HL-60 (cell line): ENCODE measurements at regions not wholly inside any gene's neighbourhood (a gene's known extent, or its start where the extent isn't known, plus 50 kb on each side); places are given as distances from the start of the nearest gene placed in this dataset.

Source experiments
- DNase-seq, 2 experiments: peaks; one replicate each; pipeline ENCODE4 v3.0.0-alpha.2; 2010 to 2020; ENCODE audit warnings: low read depth in 1 of 2, low spot score in 1 of 2
- H3K27ac ChIP-seq: fragments of 250-450 bp; sonication (Bioruptor Pico); replicated peaks from 2 replicates; pipeline ENCODE4 v1.5.1; 2020; ENCODE audit warnings: mild to moderate bottlenecking, moderate library complexity
- H3K27me3 ChIP-seq: fragments of 250-450 bp; sonication (Bioruptor Pico); 2 replicates; pipeline ENCODE4 v1.5.1; 2021; ENCODE audit warnings: mild to moderate bottlenecking, moderate library complexity; ENCODE audit not compliant: insufficient read depth, poor library complexity, severe bottlenecking
- H3K4me3 ChIP-seq: replicated peaks from 2 replicates; pipeline ENCODE4 v1.5.1; 2011; ENCODE audit warnings: mild to moderate bottlenecking, control low read depth, low read length; ENCODE audit not compliant: insufficient read depth
- CTCF ChIP-seq: IDR thresholded peaks from one replicate; pipeline ENCODE4 v1.5.1; 2011; ENCODE audit warnings: low read length, control low read depth, inconsistent platforms; ENCODE audit not compliant: insufficient read depth
- GABPA ChIP-seq: IDR thresholded peaks from 2 replicates; pipeline ENCODE4 v1.6.1; 2012; ENCODE audit warnings: low read depth
- POLR2AphosphoS5 ChIP-seq: IDR thresholded peaks from 2 replicates; pipeline ENCODE4 v1.6.1; 2012; ENCODE audit warnings: low read depth
- REST ChIP-seq: IDR thresholded peaks from 2 replicates; pipeline ENCODE4 v1.6.1; 2012; ENCODE audit warnings: low read depth; ENCODE audit not compliant: insufficient replicate concordance
- SPI1 ChIP-seq: IDR thresholded peaks from 2 replicates; pipeline ENCODE4 v1.6.1; 2012; ENCODE audit warnings: low read depth, mild to moderate bottlenecking, borderline replicate concordance

GRCh38 chr2:7119132-7119835, 202.1 kb downstream of the RNF144A start:
- H3K27me3 ChIP-seq: no peaks in the 10 kb centered on the region
- H3K27ac ChIP-seq: no peak overlapping the region
- DNase-seq: no peak
- no peak overlapping the region for H3K4me3 ChIP-seq
- no peak for TF ChIP-seq REST
- no peak for TF ChIP-seq CTCF
- no peak for TF ChIP-seq POLR2AphosphoS5
- no peak for TF ChIP-seq SPI1
- no peak for TF ChIP-seq GABPA

- no peak for DNase-seq
These were observed 204.6 kb downstream of the RNF144A start for GRCh38 chr2:7121851-7122250.

More at GRCh38 chr2:7121851-7122250, 204.6 kb downstream of the RNF144A start:
- no peak for TF ChIP-seq SPI1
- TF ChIP-seq REST: no peak
- no peak for TF ChIP-seq POLR2AphosphoS5
- no peak for TF ChIP-seq CTCF
- TF ChIP-seq GABPA: no peak
- Histone ChIP-seq H3K4me3 (no peak overlapping the region), H3K27me3 (no peaks in the 10 kb centered on the region), H3K27ac (no peak overlapping the region)
